ENCODE measurements at regions not wholly inside any gene's neighbourhood (a gene's known extent, or its start where the extent isn't known, plus 50 kb on each side); places are given as distances from the start of the nearest gene placed in this dataset.

GRCh38 chr6:93679836-93680235 lies 260.5 kb upstream of the EPHA7 start:
- Histone ChIP-seq H3K4me2 (no peak overlapping the region), H3K9me3 (ENCODE audit: low read depth) (no peaks in the 10 kb centered on the region)
- 69% methylated on average over 3 of the region's 3 CpGs for WGBS (ENCODE audit: low lambda C conversion rate, missing lambda C conversion rate)

GRCh38 chr6:93678841-93679454 lies 259.6 kb upstream of the EPHA7 start:
- no peaks in the 10 kb centered on the region for H3K27me3 ChIP-seq
- WGBS (ENCODE audit: low lambda C conversion rate, missing lambda C conversion rate): 54% methylated on average over 4 of the region's 4 CpGs
- H3K36me3 ChIP-seq (replicated peaks; ENCODE audit: insufficient read depth, low read depth): no peaks in the 10 kb centered on the region
- H2AFZ ChIP-seq: no peak overlapping the region
- H3K79me2 ChIP-seq: no peaks in the 10 kb centered on the region
- TF ChIP-seq EZH2phosphoT487 (IDR thresholded peaks at IDR 0.05; ENCODE audit: low read depth, severe bottlenecking, unreplicated experiment) (no peak), EZH2 (IDR thresholded peaks at IDR 0.05; ENCODE audit: borderline replicate concordance) (no peak), CTCF (IDR thresholded peaks at IDR 0.05; ENCODE audit: poor library complexity) (no peak)
- H3K9me2 ChIP-seq (replicated peaks; ENCODE audit: insufficient read depth): no peaks in the 10 kb centered on the region
- no peak overlapping the region for H3K27ac ChIP-seq
- DNase-seq (ENCODE audit: low spot score): no peak
- H4K20me1 ChIP-seq (ENCODE audit: insufficient read depth, poor library complexity, severe bottlenecking): no peaks in the 10 kb centered on the region
- no peaks in the 10 kb centered on the region for H3K9me3 ChIP-seq (ENCODE audit: low read depth)
- H3K4me1 ChIP-seq (ENCODE audit: insufficient read depth): no peaks in the 10 kb centered on the region
- peak overlapping the region; percentile 28 for H3K4me2 ChIP-seq
- H3K4me3 ChIP-seq: no peak overlapping the region

More at GRCh38 chr6:93679836-93680235, 260.5 kb upstream of the EPHA7 start:
- no peaks in the 10 kb centered on the region for H3K36me3 ChIP-seq (replicated peaks; ENCODE audit: insufficient read depth, low read depth)
- no peak for DNase-seq (ENCODE audit: low spot score)
- TF ChIP-seq CTCF (IDR thresholded peaks at IDR 0.05; ENCODE audit: poor library complexity) (no peak), EZH2 (IDR thresholded peaks at IDR 0.05; ENCODE audit: borderline replicate concordance) (no peak), EZH2phosphoT487 (IDR thresholded peaks at IDR 0.05; ENCODE audit: low read depth, severe bottlenecking, unreplicated experiment) (no peak)
- no peak overlapping the region for H3K4me3 ChIP-seq
- no peaks in the 10 kb centered on the region for H3K9me2 ChIP-seq (replicated peaks; ENCODE audit: insufficient read depth)
- no peaks in the 10 kb centered on the region for H3K79me2 ChIP-seq
- no peaks in the 10 kb centered on the region for H3K4me1 ChIP-seq (ENCODE audit: insufficient read depth)
- no peaks in the 10 kb centered on the region for H4K20me1 ChIP-seq (ENCODE audit: insufficient read depth, poor library complexity, severe bottlenecking)
- H3K27me3 ChIP-seq: no peaks in the 10 kb centered on the region
- H3K27ac ChIP-seq: no peak overlapping the region
- no peak overlapping the region for H2AFZ ChIP-seq

- H2AFZ ChIP-seq: no peak overlapping the region
- H3K27ac ChIP-seq: no peak overlapping the region
- TF ChIP-seq EZH2phosphoT487 (IDR thresholded peaks at IDR 0.05; ENCODE audit: low read depth, severe bottlenecking, unreplicated experiment): no peak
- no peak for TF ChIP-seq EZH2 (IDR thresholded peaks at IDR 0.05; ENCODE audit: borderline replicate concordance)
- TF ChIP-seq CTCF (IDR thresholded peaks at IDR 0.05; ENCODE audit: poor library complexity): no peak
- H3K79me2 ChIP-seq: no peaks in the 10 kb centered on the region
- 81% methylated on average over 4 of the region's 4 CpGs for WGBS (ENCODE audit: low lambda C conversion rate, missing lambda C conversion rate)
- H3K4me3 ChIP-seq: no peak overlapping the region
- H3K4me1 ChIP-seq (ENCODE audit: insufficient read depth): no peaks in the 10 kb centered on the region
- no peaks in the 10 kb centered on the region for H4K20me1 ChIP-seq (ENCODE audit: insufficient read depth, poor library complexity, severe bottlenecking)
- no peaks in the 10 kb centered on the region for H3K9me2 ChIP-seq (replicated peaks; ENCODE audit: insufficient read depth)
- no peak overlapping the region for H3K4me2 ChIP-seq
- H3K36me3 ChIP-seq (replicated peaks; ENCODE audit: insufficient read depth, low read depth): no peaks in the 10 kb centered on the region
- H3K27me3 ChIP-seq: no peaks in the 10 kb centered on the region
- H3K9me3 ChIP-seq (ENCODE audit: low read depth): no peaks in the 10 kb centered on the region
- no peak for DNase-seq (ENCODE audit: low spot score)
Observed at GRCh38 chr6:93677264-93677965, 258.1 kb upstream of the EPHA7 start.
